Natural killer cell (primary cell): ENCODE measurements at regions not wholly inside any gene's neighbourhood (a gene's known extent, or its start where the extent isn't known, plus 50 kb on each side); places are given as distances from the start of the nearest gene placed in this dataset.
"Not testable (repeated sequence)": the region's sequence is repeated elsewhere in the genome, so short reads cannot be mapped to it uniquely, and the experiment has no call there.

Experiments used
- ATAC-seq, 3 donors: fragments of 150-1000 bp in 2 of 3; fragments of 200-7000 bp in 1 of 3; cut with Tn5 transposase; 1 replicate in 1 of 3; 2 replicates in 2 of 3; pipeline ENCODE4 v1.10.0; 2021; ENCODE audit warnings: mild to moderate bottlenecking in 2 of 3, moderate library complexity in 2 of 3
- DNase-seq, 2 donors: peaks; one replicate each; pipeline versions ENCODE4 v3.0.0 to v3.0.0-alpha.2; 2013 to 2021; ENCODE audit warnings: mixed read lengths in 1 of 2
- H3K27ac ChIP-seq: one replicate; pipeline ENCODE4 v1.5.1; 2013; ENCODE audit warnings: mild to moderate bottlenecking, low read length
- H3K27me3 ChIP-seq: one replicate; pipeline ENCODE4 v1.6.1; 2013; ENCODE audit warnings: low read length; ENCODE audit not compliant: control insufficient read depth, insufficient read depth
- H3K36me3 ChIP-seq: one replicate; pipeline ENCODE4 v1.6.1; 2013; ENCODE audit warnings: low read length; ENCODE audit not compliant: control insufficient read depth, insufficient read depth
- H3K4me1 ChIP-seq: one replicate; pipeline ENCODE4 v1.6.1; 2013; ENCODE audit warnings: low read length; ENCODE audit not compliant: control insufficient read depth, insufficient read depth
- H3K4me3 ChIP-seq: one replicate; pipeline ENCODE4 v1.5.1; 2013; ENCODE audit warnings: low read length
- H3K9me3 ChIP-seq: one replicate; pipeline ENCODE4 v1.6.1; 2013; ENCODE audit warnings: low read length; ENCODE audit not compliant: control insufficient read depth, insufficient read depth
- H3K27ac Mint-ChIP-seq, 2 donors: one replicate each; pipeline ENCODE4 v1.8.0; 2022; ENCODE audit warnings: mild to moderate bottlenecking in 2 of 2, mixed read lengths in 2 of 2, moderate library complexity in 1 of 2
- H3K27me3 Mint-ChIP-seq, 2 donors: one replicate each; pipeline ENCODE4 v1.8.0; 2022; ENCODE audit warnings: low read depth in 2 of 2, mixed read lengths in 2 of 2
- H3K36me3 Mint-ChIP-seq: one replicate; pipeline ENCODE4 v1.8.0; 2022; ENCODE audit warnings: mixed read lengths
- H3K4me1 Mint-ChIP-seq, 2 donors: one replicate each; pipeline ENCODE4 v1.8.0; 2022; ENCODE audit warnings: mixed read lengths in 2 of 2
- H3K4me3 Mint-ChIP-seq: one replicate; pipeline ENCODE4 v1.8.0; 2022; ENCODE audit warnings: mild to moderate bottlenecking, moderate library complexity, mixed read lengths
- H3K9me3 Mint-ChIP-seq, 2 donors: one replicate each; pipeline ENCODE4 v1.8.0; 2022; ENCODE audit warnings: mixed read lengths in 2 of 2
- WGBS: methylation state at CpG from one replicate; pipeline ENCODE4 v1.1.7; 2013; ENCODE audit warnings: missing lambda C conversion rate; ENCODE audit not compliant: insufficient coverage; 5-methylcytosine and 5-hydroxymethylcytosine counted together
- intact Hi-C: fragments of 100-400 bp; cut with micrococcal nuclease; formaldehyde crosslinking; loops from one replicate; pipeline ENCODE4 v1.14.2; 2022
- TF ChIP-seq, protein P1 (sequence below): fragments of 200-600 bp; IDR thresholded peaks from one replicate; pipeline ENCODE4 v1.8.0; 2022; ENCODE audit warnings: antibody characterized with exemption

DNA sequence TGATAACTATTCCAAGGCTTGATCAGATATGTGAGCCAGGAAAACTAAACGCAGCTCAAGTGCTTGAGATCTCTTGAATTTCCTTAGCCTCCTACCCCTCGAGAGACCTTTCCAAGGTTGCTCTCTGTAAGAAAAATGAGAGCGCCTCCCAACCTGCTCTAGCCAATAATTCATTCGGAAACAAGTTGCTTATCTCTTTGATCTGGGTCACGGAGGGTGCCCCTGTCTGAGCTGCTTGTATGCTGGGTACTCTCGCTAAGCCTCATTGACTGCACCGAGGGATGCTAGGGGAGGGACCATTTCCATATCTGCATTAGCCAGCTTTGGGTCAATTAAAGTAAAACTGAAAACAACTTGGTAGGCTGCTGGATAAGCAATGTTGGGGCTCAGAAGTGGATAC, 70.1 kb upstream of the SHISA6 start:
- H3K36me3 ChIP-seq = no peaks in the 10 kb centered on the region
- no peaks in the 10 kb centered on the region for H3K4me1 ChIP-seq
- no peak for DNase-seq
- Mint-ChIP-seq H3K9me3 (peaks cover 0 to 2% of the 10 kb centered on the region in 2 donors), H3K27ac (no peak overlapping the region), H3K4me3 (no peak overlapping the region), H3K4me1 (no peaks in the 10 kb centered on the region), H3K27me3 (no peaks in the 10 kb centered on the region), H3K36me3 (no peaks in the 10 kb centered on the region)
- TF ChIP-seq, protein P1, sequence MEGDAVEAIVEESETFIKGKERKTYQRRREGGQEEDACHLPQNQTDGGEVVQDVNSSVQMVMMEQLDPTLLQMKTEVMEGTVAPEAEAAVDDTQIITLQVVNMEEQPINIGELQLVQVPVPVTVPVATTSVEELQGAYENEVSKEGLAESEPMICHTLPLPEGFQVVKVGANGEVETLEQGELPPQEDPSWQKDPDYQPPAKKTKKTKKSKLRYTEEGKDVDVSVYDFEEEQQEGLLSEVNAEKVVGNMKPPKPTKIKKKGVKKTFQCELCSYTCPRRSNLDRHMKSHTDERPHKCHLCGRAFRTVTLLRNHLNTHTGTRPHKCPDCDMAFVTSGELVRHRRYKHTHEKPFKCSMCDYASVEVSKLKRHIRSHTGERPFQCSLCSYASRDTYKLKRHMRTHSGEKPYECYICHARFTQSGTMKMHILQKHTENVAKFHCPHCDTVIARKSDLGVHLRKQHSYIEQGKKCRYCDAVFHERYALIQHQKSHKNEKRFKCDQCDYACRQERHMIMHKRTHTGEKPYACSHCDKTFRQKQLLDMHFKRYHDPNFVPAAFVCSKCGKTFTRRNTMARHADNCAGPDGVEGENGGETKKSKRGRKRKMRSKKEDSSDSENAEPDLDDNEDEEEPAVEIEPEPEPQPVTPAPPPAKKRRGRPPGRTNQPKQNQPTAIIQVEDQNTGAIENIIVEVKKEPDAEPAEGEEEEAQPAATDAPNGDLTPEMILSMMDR = no peak
- H3K9me3 ChIP-seq = no peaks in the 10 kb centered on the region
- H3K27me3 ChIP-seq = no peaks in the 10 kb centered on the region
- 71% methylated on average over 7 of the region's 7 CpGs for WGBS
- H3K27ac ChIP-seq = no peak overlapping the region
- ATAC-seq = no peak
- no peak overlapping the region for H3K4me3 ChIP-seq
- intact Hi-C loops = loop anchor here (2.0 kb wide), 1 partner anchor 14 kb away; no protein-coding TSS in a partner anchor

DNA sequence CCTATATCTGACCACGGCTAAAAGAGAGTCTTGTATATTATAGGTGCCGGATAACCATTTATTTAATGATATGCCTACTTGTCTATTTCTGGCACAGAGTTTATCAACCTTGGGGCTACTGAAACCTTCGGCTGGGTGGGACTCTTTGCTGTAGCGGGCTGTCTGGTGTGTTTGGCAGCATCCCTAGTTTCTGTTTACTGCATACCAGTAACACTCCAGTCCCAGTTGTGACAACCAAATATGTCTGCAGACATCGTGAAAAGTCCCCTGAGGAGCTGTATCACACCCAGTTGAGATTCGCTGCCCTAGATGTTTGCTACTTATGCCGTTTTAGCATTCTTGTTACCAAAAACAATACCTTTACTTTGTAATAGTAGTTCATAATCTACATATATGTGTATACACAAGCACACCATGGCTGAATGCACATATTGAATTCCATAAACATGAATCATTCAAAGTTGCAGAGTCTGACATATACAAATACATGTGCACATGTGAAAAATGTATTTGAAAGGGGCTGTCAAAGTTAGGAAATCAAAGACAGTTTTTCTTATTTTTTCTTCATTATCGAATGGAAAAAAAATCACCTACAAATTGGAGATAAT, 89.1 kb upstream of the SHISA6 start:
- Histone ChIP-seq H3K27ac (no peak overlapping the region), H3K4me3 (no peak overlapping the region), H3K27me3 (no peaks in the 10 kb centered on the region), H3K9me3 (no peaks in the 10 kb centered on the region), H3K36me3 (no peaks in the 10 kb centered on the region), H3K4me1 (no peaks in the 10 kb centered on the region)
- Mint-ChIP-seq H3K36me3 (no peaks in the 10 kb centered on the region), H3K27ac (no peak overlapping the region), H3K4me1 (no peaks in the 10 kb centered on the region), H3K4me3 (no peak overlapping the region), H3K27me3 (no peaks in the 10 kb centered on the region), H3K9me3 (peaks cover 0 to 4% of the 10 kb centered on the region in 2 donors)
- no peak for ATAC-seq
- DNase-seq = no peak
- 90% methylated on average over 6 of the region's 8 CpGs for WGBS
- intact Hi-C loops = no loop called here
- TF ChIP-seq, protein P1 = no peak

DNA sequence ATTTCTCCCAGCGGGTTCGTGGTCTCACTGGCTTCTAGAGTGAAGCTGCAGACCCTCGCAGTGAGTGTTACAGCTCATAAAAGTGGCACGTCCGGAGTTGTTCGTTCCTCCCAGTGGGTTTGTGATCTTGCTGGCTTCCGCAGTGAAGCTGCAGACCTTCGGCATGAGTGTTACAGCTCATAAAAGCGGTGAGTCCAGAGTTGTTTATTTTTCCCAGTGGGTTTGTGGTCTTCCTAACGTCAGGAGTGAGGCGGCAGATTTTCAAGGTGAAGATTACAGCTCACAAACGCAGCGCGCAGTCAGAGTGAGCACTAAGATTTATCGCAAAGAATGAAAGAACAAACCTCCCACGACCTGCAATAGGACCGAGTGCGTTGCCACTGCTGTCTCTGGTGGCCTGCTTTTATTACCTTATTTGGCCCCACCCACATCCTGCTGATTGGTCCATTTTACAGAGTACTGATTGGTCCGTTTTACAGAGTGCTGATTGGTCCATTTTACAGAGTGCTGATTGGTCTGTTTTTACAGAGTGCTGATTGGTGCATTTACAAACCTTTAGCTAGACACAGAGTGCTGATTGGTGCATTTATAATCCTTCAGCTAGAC, 90.0 kb upstream of the SHISA6 start:
- H3K4me1 ChIP-seq, ATAC-seq, H3K4me3 ChIP-seq, H3K4me1 Mint-ChIP-seq, H3K27me3 ChIP-seq, H3K36me3 Mint-ChIP-seq, H3K9me3 Mint-ChIP-seq, H3K36me3 ChIP-seq, H3K27ac ChIP-seq, DNase-seq, intact Hi-C loops, H3K4me3 Mint-ChIP-seq, H3K9me3 ChIP-seq, H3K27me3 Mint-ChIP-seq, H3K27ac Mint-ChIP-seq: not testable (repeated sequence)
- WGBS = 88% methylated on average over 19 of the region's 19 CpGs

DNA sequence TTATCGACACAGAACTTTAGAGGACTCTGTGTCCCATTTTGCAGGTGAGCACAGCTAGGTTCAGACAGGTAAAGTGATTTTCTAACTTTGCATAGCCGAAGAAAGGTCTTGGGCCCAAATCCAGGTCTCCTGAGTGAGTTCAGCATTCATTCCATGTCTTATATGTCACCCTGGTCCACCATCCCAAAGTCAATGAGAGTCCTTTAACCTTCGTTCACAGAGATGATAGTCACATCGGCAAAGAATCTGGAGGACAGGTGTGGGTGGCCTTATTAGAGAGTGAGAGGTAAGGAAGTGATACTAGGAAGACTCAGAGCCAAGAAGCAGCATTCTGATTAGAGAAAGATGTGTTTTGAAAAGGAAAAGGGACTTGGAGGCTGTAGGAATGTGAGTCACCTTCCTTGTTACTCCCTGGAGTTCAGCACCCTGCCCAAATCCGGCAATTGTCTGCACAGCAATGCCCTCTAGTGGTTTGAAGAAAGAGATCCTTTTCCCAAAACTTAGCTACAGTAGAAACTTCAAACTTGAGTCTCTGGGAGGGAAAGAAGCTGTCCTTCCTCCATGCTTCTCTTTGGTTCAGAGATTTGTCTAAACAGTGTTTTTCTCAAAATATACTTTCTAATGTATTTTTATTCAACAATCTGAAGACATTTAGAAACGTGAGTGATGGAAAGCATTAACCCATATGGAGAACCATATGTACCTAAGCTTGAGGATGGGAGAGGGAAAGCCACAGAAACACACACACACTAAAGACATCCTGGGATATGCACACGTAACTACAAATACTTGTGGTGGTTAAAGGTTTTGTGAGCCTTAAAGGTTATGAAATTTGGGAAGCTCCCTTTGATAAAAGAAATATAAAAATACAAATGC, 96.4 kb upstream of the SHISA6 start:
- TF ChIP-seq, protein P1 = no peak
- H3K4me1 Mint-ChIP-seq = no peaks in the 10 kb centered on the region
- no peak overlapping the region for H3K4me3 Mint-ChIP-seq
- peaks cover 0 to 2% of the 10 kb centered on the region in 2 donors for H3K9me3 Mint-ChIP-seq
- H3K9me3 ChIP-seq = no peaks in the 10 kb centered on the region
- 61% methylated on average over 5 of the region's 7 CpGs for WGBS
- peaks cover 0 to 5% of the 10 kb centered on the region in 2 donors for H3K27me3 Mint-ChIP-seq
- H3K4me1 ChIP-seq = no peaks in the 10 kb centered on the region
- H3K36me3 Mint-ChIP-seq = no peaks in the 10 kb centered on the region
- no peaks in the 10 kb centered on the region for H3K36me3 ChIP-seq
- no peak for ATAC-seq
- intact Hi-C loops = no loop called here
- no peak overlapping the region for H3K27ac Mint-ChIP-seq
- peak in 1 of 2 donors; percentile 3 for DNase-seq
- H3K4me3 ChIP-seq = no peak overlapping the region
- H3K27me3 ChIP-seq = no peaks in the 10 kb centered on the region
- no peak overlapping the region for H3K27ac ChIP-seq
